H1 (cell line): ENCODE measurements at regions not wholly inside any gene's neighbourhood (a gene's known extent, or its start where the extent isn't known, plus 50 kb on each side); places are given as distances from the start of the nearest gene placed in this dataset.

Experiments
- TF ChIP-seq, protein P1 (sequence below), 3 experiments: IDR thresholded peaks; 1 replicate in 2 of 3; 2 replicates in 1 of 3; pipeline versions ENCODE4 v1.5.1 to v1.6.1; 2011; ENCODE audit warnings: low read length in 3 of 3, mild to moderate bottlenecking in 3 of 3, inconsistent platforms in 2 of 3, low read depth in 1 of 3, moderate library complexity in 1 of 3; ENCODE audit not compliant: insufficient read depth in 1 of 3; ENCODE audit errors: control extremely low read depth in 1 of 3

DNA sequence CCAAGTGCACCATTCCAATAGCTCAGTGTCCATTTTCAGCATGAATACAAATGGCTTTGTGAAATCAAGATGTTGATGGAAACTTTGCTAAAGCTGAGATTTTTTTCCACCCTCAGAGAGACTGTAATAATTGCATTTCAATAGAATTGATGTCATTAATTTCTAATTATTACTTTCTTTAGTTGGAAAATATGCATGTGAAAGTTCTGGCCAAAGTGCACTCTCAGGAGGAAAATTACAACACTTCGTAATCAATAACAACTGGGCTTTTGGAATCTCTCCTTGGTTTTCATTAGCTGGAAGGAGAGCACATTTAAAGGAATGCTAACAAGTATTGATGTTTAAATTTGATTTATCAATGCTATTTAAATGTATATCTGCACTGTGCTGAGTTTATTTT lies 529.5 kb upstream of the CDH8 start (continued):
- TF ChIP-seq, protein P1, sequence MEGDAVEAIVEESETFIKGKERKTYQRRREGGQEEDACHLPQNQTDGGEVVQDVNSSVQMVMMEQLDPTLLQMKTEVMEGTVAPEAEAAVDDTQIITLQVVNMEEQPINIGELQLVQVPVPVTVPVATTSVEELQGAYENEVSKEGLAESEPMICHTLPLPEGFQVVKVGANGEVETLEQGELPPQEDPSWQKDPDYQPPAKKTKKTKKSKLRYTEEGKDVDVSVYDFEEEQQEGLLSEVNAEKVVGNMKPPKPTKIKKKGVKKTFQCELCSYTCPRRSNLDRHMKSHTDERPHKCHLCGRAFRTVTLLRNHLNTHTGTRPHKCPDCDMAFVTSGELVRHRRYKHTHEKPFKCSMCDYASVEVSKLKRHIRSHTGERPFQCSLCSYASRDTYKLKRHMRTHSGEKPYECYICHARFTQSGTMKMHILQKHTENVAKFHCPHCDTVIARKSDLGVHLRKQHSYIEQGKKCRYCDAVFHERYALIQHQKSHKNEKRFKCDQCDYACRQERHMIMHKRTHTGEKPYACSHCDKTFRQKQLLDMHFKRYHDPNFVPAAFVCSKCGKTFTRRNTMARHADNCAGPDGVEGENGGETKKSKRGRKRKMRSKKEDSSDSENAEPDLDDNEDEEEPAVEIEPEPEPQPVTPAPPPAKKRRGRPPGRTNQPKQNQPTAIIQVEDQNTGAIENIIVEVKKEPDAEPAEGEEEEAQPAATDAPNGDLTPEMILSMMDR (IDR thresholded peaks at IDR 0.05; ENCODE audit: control extremely low read depth in 1 of 3, insufficient read depth in 1 of 3, low read depth in 1 of 3, low read length in 3 of 3), result no peak
